Heart left ventricle (tissue), 13 donors: ENCODE measurements at regions not wholly inside any gene's neighbourhood (a gene's known extent, or its start where the extent isn't known, plus 50 kb on each side); places are given as distances from the start of the nearest gene placed in this dataset.

Experiments used
- POLR2A ChIP-seq, 2 donors: fragments of 450-650 bp; IDR thresholded peaks; one replicate each; pipeline ENCODE4 v1.6.1; 2017; ENCODE audit warnings: antibody characterized with exemption in 2 of 2, mild to moderate bottlenecking in 2 of 2, moderate library complexity in 2 of 2
- TF ChIP-seq, protein P1 (sequence below), 12 donors: fragments of 200-600 bp; sonication (generic) in 4 of 12; IDR thresholded peaks; one replicate each; pipeline versions ENCODE4 v1.5.0 to v1.8.0; 2018 to 2022; ENCODE audit warnings: antibody characterized with exemption in 12 of 12, mild to moderate bottlenecking in 5 of 12
- donor health status: ischemic (EF 13 %, LVEDD 7.1; RV severe dilation, severe dysfunction).
- donor health status: DM: no; HTN: yes; CAD: no.
- donor health status: DM: no; HTN: no; CAD: no.
- donor health status: ischemic (EF 25% LVEDD 6.9; RV normal size, moderate dysfunction).
- donor health status: ischemic (EF 25% LVEDD 5.7; RV mildly dilated, moderate dysfunction).
- donor health status: ischemic (EF 35%, LVEDD 5.7; RV mildly dilated, moderate dysfunction).
- donor health status: nonischemic (EF 11% LVEDD 7.7; RV severe dilation, severe dysfunction).
- donor health status: DM: yes; HTN: yes; CAD: no.
- donor health status: PGD.
- donor health status: ischemic (EF 29% LVEDD 5.4; RV normal size, mild dysfunction).
- donor health status: nonischemic (EF 23%, LVEDD 6.1; RV moderate dilation, normal function).

DNA sequence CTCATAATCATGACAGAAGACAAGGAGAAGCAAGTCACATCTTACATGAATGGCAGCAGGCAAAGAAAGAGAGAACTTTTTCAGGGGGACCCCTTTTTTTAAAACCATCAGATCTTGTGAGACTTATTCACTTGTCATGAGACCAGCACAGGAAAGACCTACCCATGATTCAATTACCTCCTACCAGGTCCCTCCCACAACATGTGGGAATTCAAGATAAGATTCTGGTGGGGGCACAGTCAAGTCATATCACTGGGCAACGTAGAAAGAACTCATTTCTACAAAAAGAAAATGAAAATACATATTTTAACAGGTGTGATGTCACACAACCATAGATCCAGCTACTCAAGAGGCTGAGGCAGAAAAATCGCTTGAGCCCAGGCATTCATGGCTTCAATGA, 304.1 kb downstream of the IPMK start:
- TF ChIP-seq, protein P1, sequence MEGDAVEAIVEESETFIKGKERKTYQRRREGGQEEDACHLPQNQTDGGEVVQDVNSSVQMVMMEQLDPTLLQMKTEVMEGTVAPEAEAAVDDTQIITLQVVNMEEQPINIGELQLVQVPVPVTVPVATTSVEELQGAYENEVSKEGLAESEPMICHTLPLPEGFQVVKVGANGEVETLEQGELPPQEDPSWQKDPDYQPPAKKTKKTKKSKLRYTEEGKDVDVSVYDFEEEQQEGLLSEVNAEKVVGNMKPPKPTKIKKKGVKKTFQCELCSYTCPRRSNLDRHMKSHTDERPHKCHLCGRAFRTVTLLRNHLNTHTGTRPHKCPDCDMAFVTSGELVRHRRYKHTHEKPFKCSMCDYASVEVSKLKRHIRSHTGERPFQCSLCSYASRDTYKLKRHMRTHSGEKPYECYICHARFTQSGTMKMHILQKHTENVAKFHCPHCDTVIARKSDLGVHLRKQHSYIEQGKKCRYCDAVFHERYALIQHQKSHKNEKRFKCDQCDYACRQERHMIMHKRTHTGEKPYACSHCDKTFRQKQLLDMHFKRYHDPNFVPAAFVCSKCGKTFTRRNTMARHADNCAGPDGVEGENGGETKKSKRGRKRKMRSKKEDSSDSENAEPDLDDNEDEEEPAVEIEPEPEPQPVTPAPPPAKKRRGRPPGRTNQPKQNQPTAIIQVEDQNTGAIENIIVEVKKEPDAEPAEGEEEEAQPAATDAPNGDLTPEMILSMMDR (IDR thresholded peaks at IDR 0.05): no peak
- TF ChIP-seq POLR2A (IDR thresholded peaks at IDR 0.05): no peak
